Ishikawa (cell line): ENCODE measurements at regions not wholly inside any gene's neighbourhood (a gene's known extent, or its start where the extent isn't known, plus 50 kb on each side); places are given as distances from the start of the nearest gene placed in this dataset.

Source experiments
- CEBPB ChIP-seq: IDR thresholded peaks from 2 replicates; pipeline ENCODE4 v1.6.1; 2012
- CREB1 ChIP-seq: IDR thresholded peaks from 2 replicates; pipeline ENCODE4 v1.6.1; 2012; ENCODE audit warnings: low read depth
- EGR1 ChIP-seq: IDR thresholded peaks from 2 replicates; pipeline ENCODE4 v1.6.1; 2012
- EP300 ChIP-seq: IDR thresholded peaks from 2 replicates; pipeline ENCODE4 v1.6.1; 2012; ENCODE audit warnings: borderline replicate concordance
- FOXM1 ChIP-seq: IDR thresholded peaks from 2 replicates; pipeline ENCODE4 v1.6.1; 2012; ENCODE audit warnings: low read depth, borderline replicate concordance
- MAX ChIP-seq: IDR thresholded peaks from 2 replicates; pipeline ENCODE4 v1.6.1; 2012
- NFIC ChIP-seq: IDR thresholded peaks from 2 replicates; pipeline ENCODE4 v1.6.1; 2012
- RAD21 ChIP-seq: IDR thresholded peaks from 2 replicates; pipeline ENCODE4 v1.6.1; 2012; ENCODE audit warnings: low read depth
- REST ChIP-seq: IDR thresholded peaks from 2 replicates; pipeline ENCODE4 v1.6.1; 2012; ENCODE audit warnings: low read depth, mild to moderate bottlenecking
- TAF1 ChIP-seq: IDR thresholded peaks from 2 replicates; pipeline ENCODE4 v1.6.1; 2012; ENCODE audit warnings: low read depth, mild to moderate bottlenecking
- TCF12 ChIP-seq: IDR thresholded peaks from 2 replicates; pipeline ENCODE4 v1.6.1; 2012; ENCODE audit warnings: low read depth
- TEAD4 ChIP-seq: IDR thresholded peaks from 2 replicates; pipeline ENCODE4 v1.6.1; 2012
- USF1 ChIP-seq: IDR thresholded peaks from 2 replicates; pipeline ENCODE4 v1.6.1; 2012
- YY1 ChIP-seq: IDR thresholded peaks from 2 replicates; pipeline ENCODE4 v1.6.1; 2012; ENCODE audit warnings: low read depth
- ZBTB7A ChIP-seq: IDR thresholded peaks from 2 replicates; pipeline ENCODE4 v1.6.1; 2012; ENCODE audit warnings: low read depth

- TF ChIP-seq TCF12 (no peak), TAF1 (no peak), CEBPB (no peak), FOXM1 (no peak), RAD21 (no peak), YY1 (no peak), USF1 (no peak), CREB1 (no peak), NFIC (no peak), EGR1 (no peak), ZBTB7A (no peak), MAX (no peak), EP300 (no peak), TEAD4 (no peak), REST (no peak)
These were observed 119.1 kb upstream of the ADAMTS9 start for GRCh38 chr3:64806668-64807605.

- TF ChIP-seq MAX (no peak), FOXM1 (no peak), RAD21 (no peak), CEBPB (no peak), TCF12 (no peak), EGR1 (no peak), NFIC (no peak), TAF1 (no peak), TEAD4 (no peak), REST (no peak), CREB1 (no peak), EP300 (no peak), USF1 (no peak), YY1 (no peak), ZBTB7A (no peak)
These were observed 118.2 kb upstream of the ADAMTS9 start for GRCh38 chr3:64805978-64806377.

GRCh38 chr3:64805248-64805647, 117.4 kb upstream of the ADAMTS9 start:
- TF ChIP-seq TAF1 (no peak), YY1 (no peak), USF1 (no peak), REST (no peak), CREB1 (no peak), TCF12 (no peak), ZBTB7A (no peak), FOXM1 (no peak), RAD21 (no peak), NFIC (no peak), EGR1 (no peak), MAX (no peak), EP300 (no peak)
